Ovary (tissue), 3 donors: ENCODE measurements at regions not wholly inside any gene's neighbourhood (a gene's known extent, or its start where the extent isn't known, plus 50 kb on each side); places are given as distances from the start of the nearest gene placed in this dataset.

Experiments used
- EP300 ChIP-seq: sonication (generic); formaldehyde crosslinking; IDR thresholded peaks from one replicate; pipeline ENCODE4 v1.6.1; 2017; ENCODE audit warnings: antibody characterized with exemption
- POLR2A ChIP-seq: fragments of 450-650 bp; IDR thresholded peaks from one replicate; pipeline ENCODE4 v1.6.1; 2017; ENCODE audit warnings: antibody characterized with exemption, mild to moderate bottlenecking, moderate library complexity
- TF ChIP-seq, protein P1 (sequence below), 3 donors: fragments of 450-650 bp in 2 of 3; fragments of 200-600 bp in 1 of 3; IDR thresholded peaks; one replicate each; pipeline versions ENCODE4 v1.5.1 to v1.8.0; 2016 to 2022; ENCODE audit warnings: antibody characterized with exemption in 3 of 3, mild to moderate bottlenecking in 1 of 3
- donor health status: DM: no; HTN: no; CAD: no.

DNA sequence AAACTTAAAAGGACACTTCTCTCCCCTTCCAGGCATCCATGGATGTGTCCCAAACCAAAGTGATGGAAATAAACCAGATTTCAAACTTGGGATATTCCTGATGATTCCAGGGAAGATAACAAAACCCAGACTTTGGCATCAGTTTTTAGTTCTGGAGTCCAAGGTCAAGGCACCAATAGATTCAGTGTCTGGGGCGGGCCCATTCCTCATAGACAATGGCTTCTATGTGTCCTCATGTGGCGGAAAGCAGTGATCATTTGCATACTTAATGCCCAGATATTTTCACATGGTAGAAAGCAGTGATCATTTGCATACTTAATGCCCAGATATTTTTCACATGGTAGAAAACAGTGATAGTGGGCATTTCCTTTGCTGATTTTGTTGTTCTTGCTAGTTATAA, 151.4 kb upstream of the DAP start:
- TF ChIP-seq, protein P1, sequence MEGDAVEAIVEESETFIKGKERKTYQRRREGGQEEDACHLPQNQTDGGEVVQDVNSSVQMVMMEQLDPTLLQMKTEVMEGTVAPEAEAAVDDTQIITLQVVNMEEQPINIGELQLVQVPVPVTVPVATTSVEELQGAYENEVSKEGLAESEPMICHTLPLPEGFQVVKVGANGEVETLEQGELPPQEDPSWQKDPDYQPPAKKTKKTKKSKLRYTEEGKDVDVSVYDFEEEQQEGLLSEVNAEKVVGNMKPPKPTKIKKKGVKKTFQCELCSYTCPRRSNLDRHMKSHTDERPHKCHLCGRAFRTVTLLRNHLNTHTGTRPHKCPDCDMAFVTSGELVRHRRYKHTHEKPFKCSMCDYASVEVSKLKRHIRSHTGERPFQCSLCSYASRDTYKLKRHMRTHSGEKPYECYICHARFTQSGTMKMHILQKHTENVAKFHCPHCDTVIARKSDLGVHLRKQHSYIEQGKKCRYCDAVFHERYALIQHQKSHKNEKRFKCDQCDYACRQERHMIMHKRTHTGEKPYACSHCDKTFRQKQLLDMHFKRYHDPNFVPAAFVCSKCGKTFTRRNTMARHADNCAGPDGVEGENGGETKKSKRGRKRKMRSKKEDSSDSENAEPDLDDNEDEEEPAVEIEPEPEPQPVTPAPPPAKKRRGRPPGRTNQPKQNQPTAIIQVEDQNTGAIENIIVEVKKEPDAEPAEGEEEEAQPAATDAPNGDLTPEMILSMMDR (IDR thresholded peaks at IDR 0.05), result no peak
- TF ChIP-seq POLR2A (no peak), EP300 (no peak)
